ENCODE measurements at regions not wholly inside any gene's neighbourhood (a gene's known extent, or its start where the extent isn't known, plus 50 kb on each side); places are given as distances from the start of the nearest gene placed in this dataset.

- no peak for DNase-seq (ENCODE audit: low read depth, low spot score)
- no peak overlapping the region for H3K27ac ChIP-seq (ENCODE audit: control insufficient read depth, insufficient read depth)
- ChIA-PET CTCF (no interaction called here), RAD21 (ENCODE audit: unreplicated experiment) (no interaction called here), POLR2A (no interaction called here), SMC1A (ENCODE audit: uncharacterized antibody, unreplicated experiment) (no interaction called here)
- no peak overlapping the region for H2AFZ ChIP-seq (ENCODE audit: control insufficient read depth, low read depth, low read length)
- no peak overlapping the region for H3K4me3 ChIP-seq
- H4K20me1 ChIP-seq (ENCODE audit: control insufficient read depth, insufficient read depth): no peaks in the 10 kb centered on the region
- H3K4me1 ChIP-seq (ENCODE audit: control insufficient read depth, insufficient read depth, low read length): no peaks in the 10 kb centered on the region
- no peaks in the 10 kb centered on the region for H3K36me3 ChIP-seq (ENCODE audit: control insufficient read depth in 2 of 2, insufficient read depth in 2 of 2, low read length in 1 of 2)
- H3K9me3 ChIP-seq (replicated peaks; ENCODE audit: control insufficient read depth, insufficient read depth, low read length): no peaks in the 10 kb centered on the region
- FAIRE-seq: no peak
- intact Hi-C loops (cut with micrococcal nuclease; ENCODE audit: unreplicated experiment): no loop called here
- no peak for TF ChIP-seq RELA (IDR thresholded peaks at IDR 0.05; ENCODE audit: borderline replicate concordance, partially characterized antibody)
- no peak for TF ChIP-seq ZNF592 (IDR thresholded peaks at IDR 0.05)
- TF ChIP-seq MEF2B (IDR thresholded peaks at IDR 0.05; ENCODE audit: partially characterized antibody, poor library complexity, severe bottlenecking): no peak
- no peak for TF ChIP-seq ZSCAN29 (IDR thresholded peaks at IDR 0.05)
- TF ChIP-seq IRF4 (IDR thresholded peaks at IDR 0.05; ENCODE audit: low read depth, low read length): no peak
- no peaks in the 10 kb centered on the region for H3K27me3 ChIP-seq (replicated peaks in 1 of 2; ENCODE audit: control insufficient read depth in 2 of 2, insufficient read depth in 2 of 2, low read length in 1 of 2)
- no peak overlapping the region for H3K4me2 ChIP-seq (ENCODE audit: control insufficient read depth, insufficient read depth)
- H3K79me2 ChIP-seq (ENCODE audit: control insufficient read depth, insufficient read depth, low read length): no peaks in the 10 kb centered on the region
- ATAC-seq: no peak
- H3K9ac ChIP-seq (ENCODE audit: control insufficient read depth, insufficient read depth, low read length): no peak overlapping the region
- in situ Hi-C loops (cut with MboI): no loop called here
- no TSS peak for BruUV-seq (replicated peaks)
These were observed 579.3 kb downstream of the TLR4 start for GRCh38 chr9:118283488-118283887.

Measured in GM12878 (cell line).